Psoas muscle (tissue), 7 donors: ENCODE measurements at regions not wholly inside any gene's neighbourhood (a gene's known extent, or its start where the extent isn't known, plus 50 kb on each side); places are given as distances from the start of the nearest gene placed in this dataset.
"Not testable (repeated sequence)": the region's sequence is repeated elsewhere in the genome, so short reads cannot be mapped to it uniquely, and the experiment has no call there.

ENCODE experiments used
- ATAC-seq, 4 donors: fragments of 200-7000 bp; cut with Tn5 transposase; one replicate each; pipeline ENCODE4 v1.9.1; 2020; ENCODE audit warnings: moderate library complexity in 3 of 4, mild to moderate bottlenecking in 2 of 4
- DNase-seq, 2 donors: peaks; one replicate each; pipeline ENCODE4 v3.0.0-alpha.2; 2020
- H3K27ac ChIP-seq: fragments of 200-600 bp; one replicate; pipeline ENCODE4 v1.8.0; 2022
- H3K27me3 ChIP-seq, 3 donors: fragments of 200-600 bp in 1 of 3; one replicate each; pipeline versions ENCODE4 v1.6.1 to v1.8.0; 2013 to 2022; ENCODE audit warnings: low read length in 2 of 3, mild to moderate bottlenecking in 2 of 3, moderate library complexity in 1 of 3; ENCODE audit not compliant: insufficient read depth in 3 of 3
- H3K36me3 ChIP-seq, 2 donors: fragments of 200-600 bp in 1 of 2; one replicate each; pipeline versions ENCODE4 v1.6.1 to v1.8.0; 2013 to 2022; ENCODE audit warnings: low read depth in 1 of 2, mild to moderate bottlenecking in 1 of 2, moderate library complexity in 1 of 2; ENCODE audit not compliant: insufficient read depth in 1 of 2
- H3K4me1 ChIP-seq: fragments of 200-600 bp; one replicate; pipeline ENCODE4 v1.8.0; 2022
- H3K4me3 ChIP-seq: fragments of 200-600 bp; one replicate; pipeline ENCODE4 v1.8.0; 2022; ENCODE audit warnings: mild to moderate bottlenecking
- H3K9me3 ChIP-seq: fragments of 200-600 bp; one replicate; pipeline ENCODE4 v1.8.0; 2022
- WGBS, 3 donors: extraction: QIAGEN DNeasy Blood & Tissue Kit; methylation state at CpG; one replicate each; pipeline versions ENCODE4 v1.1.6 to v1.1.7; 2013; 5-methylcytosine and 5-hydroxymethylcytosine counted together
- intact Hi-C, 2 donors: fragments of 100-400 bp; cut with DNase I; formaldehyde crosslinking; loops; one replicate each; pipeline versions ENCODE4 v1.11.0 to v1.14.2; 2022
- TF ChIP-seq, protein P1 (sequence below): fragments of 200-600 bp; IDR thresholded peaks from one replicate; pipeline ENCODE4 v1.8.0; 2022; ENCODE audit warnings: antibody characterized with exemption
- donor health status: healthy with polysubstance abuse.
- donor health status: DM: no; HTN: no; CAD: no; lungs with moderate emphysema.
- donor health status: Bipolar disorder and iron deficiency.
- donor health status: healthy.
- donor health status: DM: yes; HTN: yes; CAD: no.
- donor health status: DM: no; HTN: no; CAD: no.
- donor health status: DM: yes; HTN: yes; CAD: no.

DNA sequence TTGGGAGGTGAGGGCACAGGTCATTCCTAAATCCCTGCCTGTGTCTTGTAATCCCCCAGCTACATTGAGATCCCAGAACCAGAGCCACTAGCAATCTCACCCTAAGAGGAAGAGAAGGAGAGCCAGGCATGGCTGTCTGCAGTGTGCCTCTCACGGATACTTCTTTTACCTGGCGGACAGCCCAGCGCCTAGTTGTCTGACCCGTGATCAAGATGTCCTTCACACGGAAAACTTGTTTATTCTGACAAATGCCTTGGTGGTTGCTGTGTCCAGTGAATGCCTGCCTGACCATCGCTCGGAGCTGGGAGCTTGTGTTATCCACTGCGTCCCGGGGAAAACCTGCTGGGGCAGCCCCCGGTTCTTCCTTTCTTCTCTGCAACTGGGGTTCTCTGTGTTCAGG lies 140.5 kb upstream of the WSCD1 start:
- WGBS, 3 donors = 92 to 94% (median 93%) methylated on average over 10 of the region's 10 CpGs
- DNase-seq (no peak), ATAC-seq (no peak)
- no peaks in the 10 kb centered on the region for H3K36me3 ChIP-seq
- no peaks in the 10 kb centered on the region for H3K4me1 ChIP-seq
- intact Hi-C loops = no loop called here
- H3K4me3 ChIP-seq = no peak overlapping the region
- H3K27me3 ChIP-seq = peaks cover 0 to 3% (median 0%) of the 10 kb centered on the region in 3 donors
- no peak overlapping the region for H3K27ac ChIP-seq
- H3K9me3 ChIP-seq = no peaks in the 10 kb centered on the region
- TF ChIP-seq, protein P1, sequence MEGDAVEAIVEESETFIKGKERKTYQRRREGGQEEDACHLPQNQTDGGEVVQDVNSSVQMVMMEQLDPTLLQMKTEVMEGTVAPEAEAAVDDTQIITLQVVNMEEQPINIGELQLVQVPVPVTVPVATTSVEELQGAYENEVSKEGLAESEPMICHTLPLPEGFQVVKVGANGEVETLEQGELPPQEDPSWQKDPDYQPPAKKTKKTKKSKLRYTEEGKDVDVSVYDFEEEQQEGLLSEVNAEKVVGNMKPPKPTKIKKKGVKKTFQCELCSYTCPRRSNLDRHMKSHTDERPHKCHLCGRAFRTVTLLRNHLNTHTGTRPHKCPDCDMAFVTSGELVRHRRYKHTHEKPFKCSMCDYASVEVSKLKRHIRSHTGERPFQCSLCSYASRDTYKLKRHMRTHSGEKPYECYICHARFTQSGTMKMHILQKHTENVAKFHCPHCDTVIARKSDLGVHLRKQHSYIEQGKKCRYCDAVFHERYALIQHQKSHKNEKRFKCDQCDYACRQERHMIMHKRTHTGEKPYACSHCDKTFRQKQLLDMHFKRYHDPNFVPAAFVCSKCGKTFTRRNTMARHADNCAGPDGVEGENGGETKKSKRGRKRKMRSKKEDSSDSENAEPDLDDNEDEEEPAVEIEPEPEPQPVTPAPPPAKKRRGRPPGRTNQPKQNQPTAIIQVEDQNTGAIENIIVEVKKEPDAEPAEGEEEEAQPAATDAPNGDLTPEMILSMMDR = no peak

DNA sequence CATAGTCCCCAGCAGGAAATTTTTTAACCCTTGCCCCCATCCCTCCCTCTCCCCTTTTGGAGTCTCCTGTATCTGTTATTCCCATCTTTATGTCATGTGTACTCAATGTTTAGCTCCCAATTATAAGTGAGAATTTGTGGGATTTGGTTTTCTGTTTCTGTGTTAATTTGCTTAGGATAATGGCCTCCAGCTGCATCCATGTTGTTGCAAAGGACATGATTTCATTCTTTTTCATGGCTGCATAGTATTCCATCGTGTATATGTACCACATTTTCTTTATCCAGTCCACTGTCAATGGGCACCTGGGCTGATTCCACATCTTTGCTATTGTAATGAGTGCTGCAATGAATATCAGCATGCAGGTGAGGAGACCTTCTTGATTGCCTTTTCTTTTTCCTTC lies 139.6 kb upstream of the WSCD1 start:
- H3K4me3 ChIP-seq, H3K27ac ChIP-seq, H3K9me3 ChIP-seq, intact Hi-C loops, DNase-seq, H3K4me1 ChIP-seq, H3K36me3 ChIP-seq, ATAC-seq, H3K27me3 ChIP-seq: not testable (repeated sequence)
- WGBS, 3 donors = 48 to 97% (median 72%) methylated on average over 1 of the region's 1 CpG

DNA sequence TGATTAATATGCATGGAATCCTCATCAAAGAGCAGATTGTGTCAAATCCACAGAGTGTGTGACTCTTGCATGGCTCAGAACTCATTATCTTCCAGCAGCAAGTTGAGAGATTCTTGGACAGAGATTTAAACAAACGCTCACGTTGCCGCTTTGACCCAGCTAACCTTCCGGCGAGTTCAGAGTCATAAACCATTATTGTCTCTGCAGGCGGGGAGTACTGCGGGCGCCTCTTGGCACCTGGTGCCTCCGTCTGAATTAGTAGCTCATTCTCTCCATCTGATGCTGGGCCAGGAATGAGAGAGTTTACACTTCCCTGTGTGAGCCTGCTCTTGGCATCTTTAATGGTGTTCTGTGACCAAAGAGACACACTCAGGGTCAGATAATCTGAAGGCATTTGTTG lies 138.6 kb upstream of the WSCD1 start:
- Histone ChIP-seq H3K27ac (no peak overlapping the region), H3K4me3 (no peak overlapping the region), H3K9me3 (peaks cover 6% of the 10 kb centered on the region), H3K4me1 (no peaks in the 10 kb centered on the region), H3K36me3 (no peaks in the 10 kb centered on the region), H3K27me3 (peaks cover 0 to 5% (median 3%) of the 10 kb centered on the region in 3 donors)
- ATAC-seq (peak in 1 of 4 donors; percentile 57), DNase-seq (no peak)
- TF ChIP-seq, protein P1 = no peak
- WGBS, 3 donors = 7 to 12% (median 12%) methylated on average over 9 of the region's 9 CpGs
- intact Hi-C loops = no loop called here

DNA sequence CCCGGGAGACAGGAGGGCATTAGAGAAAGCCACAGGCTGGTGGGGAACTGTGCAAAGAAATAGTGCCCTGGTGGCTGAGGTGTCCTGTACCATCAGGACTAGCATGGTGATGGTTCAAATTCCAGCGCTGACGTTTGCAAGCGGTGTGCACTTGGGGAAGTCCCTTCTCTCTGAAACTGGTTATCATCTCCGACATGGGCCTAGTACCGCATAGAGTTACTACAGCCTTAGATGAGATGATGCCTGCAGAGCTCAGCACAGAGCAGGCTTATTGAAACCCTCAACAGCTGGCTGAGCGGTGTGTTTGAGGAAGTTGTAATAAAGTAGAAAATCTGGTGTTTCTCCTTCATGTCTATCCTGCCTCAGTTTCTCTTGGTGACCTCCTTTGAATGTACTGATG lies 136.7 kb upstream of the WSCD1 start:
- ATAC-seq (no peak), DNase-seq (no peak)
- Histone ChIP-seq H3K36me3 (no peaks in the 10 kb centered on the region), H3K4me1 (no peaks in the 10 kb centered on the region), H3K27ac (no peak overlapping the region), H3K27me3 (peaks cover 0 to 5% (median 3%) of the 10 kb centered on the region in 3 donors), H3K4me3 (no peak overlapping the region), H3K9me3 (peaks cover 6% of the 10 kb centered on the region)
- 81 to 91% (median 85%) methylated on average over 7 of the region's 7 CpGs for WGBS, 3 donors
- intact Hi-C loops = no loop called here
- TF ChIP-seq, protein P1 = no peak

DNA sequence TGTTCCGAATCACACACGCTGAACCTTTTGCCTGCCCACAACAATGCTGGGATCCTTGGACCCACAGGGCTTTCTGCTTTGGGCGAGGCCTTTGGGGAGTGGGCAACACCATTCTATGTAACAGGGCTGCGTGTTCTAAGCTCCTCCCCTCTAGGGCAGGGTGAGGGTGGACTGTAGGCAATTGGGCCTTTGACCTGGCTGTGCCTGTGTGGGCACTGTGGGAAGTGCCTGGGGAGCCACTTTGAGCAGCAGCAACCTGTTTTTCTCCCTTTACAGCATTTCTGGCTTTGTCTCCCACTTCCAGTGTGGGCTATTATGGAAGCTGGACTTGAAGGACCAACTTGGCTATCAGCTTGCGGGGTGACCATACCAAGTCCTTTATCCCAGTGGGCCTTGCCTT lies 128.9 kb upstream of the WSCD1 start:
- intact Hi-C loops = no loop called here
- H3K4me3 ChIP-seq = no peak overlapping the region
- H3K27me3 ChIP-seq = peaks cover 0 to 1% (median 0%) of the 10 kb centered on the region in 3 donors
- DNase-seq = no peak
- WGBS, 3 donors = 85 to 98% (median 95%) methylated on average over 5 of the region's 5 CpGs
- no peak for ATAC-seq
- no peaks in the 10 kb centered on the region for H3K36me3 ChIP-seq
- H3K9me3 ChIP-seq = no peaks in the 10 kb centered on the region
- no peak overlapping the region for H3K27ac ChIP-seq
- H3K4me1 ChIP-seq = no peaks in the 10 kb centered on the region
- TF ChIP-seq, protein P1 = no peak
